Medulla oblongata (tissue), 1 donor: ENCODE measurements at regions not wholly inside any gene's neighbourhood (a gene's known extent, or its start where the extent isn't known, plus 50 kb on each side); places are given as distances from the start of the nearest gene placed in this dataset.
"Not testable (repeated sequence)": the region's sequence is repeated elsewhere in the genome, so short reads cannot be mapped to it uniquely, and the experiment has no call there.

Source experiments
- DNase-seq: peaks from one replicate; pipeline ENCODE4 v3.0.0-alpha.2; 2015; ENCODE audit errors: extremely low spot score

GRCh38 chr20:22071841-22072240 lies 366.4 kb downstream of the PAX1 start:
- DNase-seq, result no peak

DNA sequence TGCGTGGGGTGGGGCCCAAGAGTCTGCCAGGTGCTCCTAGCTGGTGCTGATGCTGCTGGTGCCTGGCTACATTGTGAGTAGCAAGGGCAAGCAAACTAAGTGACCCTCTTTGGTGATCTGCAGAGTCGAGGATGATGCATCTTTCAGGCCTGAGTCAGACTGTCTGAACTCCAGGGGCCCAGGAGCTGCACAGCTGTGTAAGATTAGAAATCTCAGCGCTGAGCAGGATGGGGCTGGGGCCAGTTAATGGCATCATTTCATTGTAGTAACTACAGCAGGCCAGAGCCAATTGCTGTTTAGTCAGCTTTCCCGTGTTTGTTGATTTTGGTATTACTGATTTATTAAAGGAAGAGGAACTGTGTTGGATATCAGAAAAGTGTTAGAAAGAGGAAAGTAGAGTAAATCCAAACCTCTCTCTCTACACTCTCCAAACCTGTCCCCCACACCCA lies 365.2 kb downstream of the PAX1 start:
- no peak for DNase-seq

DNA sequence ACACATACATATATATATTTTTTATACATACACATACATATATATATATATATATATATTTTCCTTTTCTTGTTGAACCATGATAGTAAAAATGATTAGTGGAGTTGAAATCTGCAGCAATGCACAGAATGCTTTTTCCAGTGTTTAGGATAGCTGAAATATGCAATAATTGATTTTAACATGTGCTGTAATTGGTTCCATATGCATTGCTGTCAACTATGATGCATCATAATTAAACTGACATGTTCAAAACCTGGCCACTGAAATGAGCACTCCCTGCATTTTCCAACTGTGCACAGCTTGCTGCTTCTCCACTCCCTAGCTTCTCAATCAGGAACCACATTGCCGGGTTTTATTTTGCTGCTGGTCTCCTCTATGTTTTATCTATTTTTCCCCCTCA lies 358.3 kb downstream of the PAX1 start:
- DNase-seq, result no peak

DNA sequence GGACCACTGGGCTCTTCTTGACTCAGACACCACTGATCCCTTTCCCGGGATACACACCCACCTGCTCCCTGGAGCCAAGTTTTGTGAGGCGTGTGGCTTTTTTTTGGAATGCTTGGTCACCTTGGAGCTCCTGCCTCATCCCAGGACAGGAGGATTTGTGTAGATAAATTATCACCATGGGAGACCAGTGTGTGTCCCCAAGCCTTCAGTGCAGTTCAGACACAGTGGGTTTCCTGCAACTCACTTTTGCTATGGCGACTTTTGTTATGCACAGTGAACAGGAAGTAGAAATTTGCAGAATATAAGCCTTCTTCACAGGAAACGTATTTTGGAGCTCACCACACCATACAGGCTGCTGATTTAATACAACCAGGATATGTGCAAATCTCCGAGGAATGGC lies 357.4 kb downstream of the PAX1 start:
- no peak for DNase-seq

DNA sequence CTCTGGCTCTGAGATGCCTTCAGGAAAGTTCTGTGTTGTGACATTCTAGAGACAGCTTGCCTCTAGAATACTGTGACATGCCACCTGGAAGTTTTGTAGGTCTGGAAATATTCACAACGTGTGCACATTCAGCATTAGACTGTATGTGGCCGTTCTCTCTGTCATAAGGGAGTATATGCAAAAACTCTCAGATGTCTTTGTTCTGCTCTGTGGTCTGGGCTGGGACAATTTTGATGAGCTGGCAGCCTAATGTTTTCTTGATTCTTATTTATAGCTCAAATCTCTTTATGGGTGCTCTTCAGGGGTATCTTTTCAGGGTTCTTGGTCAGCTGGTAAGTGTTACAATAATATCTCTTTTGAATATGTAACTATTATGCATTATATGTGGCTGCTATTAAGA lies 355.1 kb downstream of the PAX1 start:
- no peak for DNase-seq

- no peak for DNase-seq
These were observed 353.3 kb downstream of the PAX1 start for GRCh38 chr20:22058746-22059145.

DNA sequence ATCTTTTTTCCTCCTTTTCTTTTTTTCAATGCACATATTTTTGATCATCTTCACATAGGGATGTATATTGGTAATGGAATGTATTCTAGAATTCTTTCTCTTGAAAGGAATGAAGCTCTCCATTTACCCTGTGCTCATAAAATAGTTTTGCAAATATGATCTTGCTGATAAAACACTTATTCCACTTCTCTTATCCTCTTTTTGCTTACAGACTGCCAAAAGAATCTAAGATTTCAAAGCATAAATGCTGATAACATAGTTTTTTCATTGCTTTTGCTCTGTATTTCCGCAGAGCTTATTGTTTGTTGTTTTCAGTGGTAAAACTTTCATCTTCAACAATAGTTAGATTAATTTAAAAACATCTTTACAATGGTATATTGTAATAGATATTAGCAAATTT lies 350.5 kb downstream of the PAX1 start:
- no peak for DNase-seq

- no peak for DNase-seq
These were observed 346.7 kb downstream of the PAX1 start for GRCh38 chr20:22052025-22052650.

DNA sequence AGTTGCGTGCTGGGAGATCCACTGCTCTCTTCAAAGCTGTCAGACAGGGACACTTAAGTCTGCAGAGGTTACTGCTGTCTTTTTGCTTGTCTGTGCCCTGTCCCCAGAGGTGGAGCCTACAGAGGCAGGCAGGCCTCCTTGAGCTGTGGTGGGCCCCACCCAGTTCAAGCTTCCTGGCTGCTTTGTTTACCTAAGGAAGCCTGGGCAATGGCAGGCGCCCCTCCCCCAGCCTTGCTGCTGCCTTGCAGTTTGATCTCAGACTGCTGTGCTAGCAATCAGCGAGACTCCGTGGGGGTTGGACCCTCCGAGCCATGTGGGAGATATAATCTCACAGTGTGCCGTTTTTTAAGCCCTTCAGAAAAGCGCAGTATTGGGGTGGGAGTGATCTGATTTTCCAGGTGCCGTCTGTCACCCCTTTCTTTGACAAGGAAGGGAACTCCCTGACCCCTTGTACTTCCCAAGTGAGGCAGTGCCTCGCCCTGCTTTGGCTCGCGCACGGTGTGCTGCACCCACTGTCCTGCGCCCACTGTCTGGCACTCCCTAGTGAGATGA lies 340.6 kb downstream of the PAX1 start:
- not testable (repeated sequence) for DNase-seq

GRCh38 chr20:22027423-22027822 lies 322.0 kb downstream of the PAX1 start:
- no peak for DNase-seq

- DNase-seq, result no peak
These were observed 314.7 kb downstream of the PAX1 start for GRCh38 chr20:22020201-22020600.

- DNase-seq, result no peak
These were observed 303.0 kb downstream of the PAX1 start for GRCh38 chr20:22008456-22008855.

DNA sequence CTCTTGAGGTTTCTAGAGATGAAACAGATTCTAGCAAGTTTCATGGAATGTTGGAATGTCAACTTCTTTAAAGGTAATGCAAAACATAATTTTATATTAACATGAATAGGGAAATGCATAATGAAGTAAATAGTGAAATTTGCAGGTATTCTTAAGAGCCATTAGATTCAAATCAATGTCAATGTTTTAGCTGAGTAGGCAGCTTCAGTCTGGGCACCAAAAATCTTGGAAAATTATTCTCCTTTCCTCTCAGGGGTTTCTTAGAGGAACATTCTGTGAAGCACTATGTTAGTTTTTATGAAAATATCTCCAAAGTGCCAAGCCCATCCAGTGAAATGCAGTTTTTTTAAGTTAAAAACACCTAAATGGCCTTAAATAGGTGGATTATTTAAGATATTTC lies 300.8 kb downstream of the PAX1 start:
- no peak for DNase-seq

DNA sequence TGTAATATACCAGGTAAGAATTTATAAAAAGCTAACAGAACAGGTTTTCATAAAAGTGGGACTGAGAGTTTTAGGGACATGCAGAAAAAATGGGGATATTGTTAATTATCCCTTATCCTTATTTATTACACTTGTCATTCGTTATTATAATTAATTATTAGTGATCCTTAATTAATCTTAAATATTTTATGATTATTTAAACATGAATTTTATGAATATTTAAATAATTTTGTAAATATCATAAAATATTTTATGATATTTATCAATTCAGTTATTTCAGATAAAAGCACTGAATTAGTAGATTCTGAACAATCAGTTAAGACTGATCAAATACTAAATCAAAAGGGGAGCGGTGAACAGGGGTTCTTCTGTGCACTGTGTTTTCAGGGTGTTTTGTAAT lies 300.1 kb downstream of the PAX1 start:
- no peak for DNase-seq

DNA sequence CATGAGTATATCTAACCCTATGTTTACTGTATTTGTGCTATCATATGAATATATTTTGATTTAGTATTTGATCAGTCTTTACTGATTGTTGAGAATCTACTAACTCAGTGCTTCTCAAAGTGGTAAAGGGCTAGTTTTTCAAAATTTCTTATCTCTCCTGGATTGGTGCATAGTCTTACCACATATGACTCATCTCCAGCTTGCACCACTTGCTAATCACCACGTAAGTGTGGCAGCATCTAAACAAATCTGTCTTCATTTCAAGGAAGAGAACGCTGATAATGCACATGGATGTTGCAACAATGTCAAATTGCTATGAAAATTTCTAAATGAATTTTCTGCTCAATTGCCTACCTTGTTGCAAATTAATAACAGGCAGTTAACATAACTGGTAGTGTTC lies 299.5 kb downstream of the PAX1 start:
- no peak for DNase-seq

GRCh38 chr20:22003680-22004079 lies 298.2 kb downstream of the PAX1 start:
- no peak for DNase-seq

DNA sequence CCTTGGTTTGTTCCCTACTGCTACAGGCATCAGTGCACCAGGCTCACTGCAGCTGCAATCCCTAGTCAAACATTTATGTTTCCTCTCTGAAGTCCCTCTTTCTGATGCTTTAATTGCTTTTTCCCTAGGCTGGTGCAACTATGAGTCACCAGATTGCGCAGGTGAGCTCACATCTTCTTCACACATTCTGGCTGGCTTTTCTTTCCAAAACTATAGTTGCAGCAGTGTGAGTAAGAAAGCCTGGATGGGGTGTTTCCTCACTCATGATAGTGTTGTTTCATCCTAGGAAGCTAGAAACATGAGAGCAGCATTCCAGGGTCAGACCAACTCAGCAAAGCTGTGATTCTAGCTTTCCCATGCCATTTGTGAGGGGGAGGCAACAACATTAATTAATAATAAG lies 296.4 kb downstream of the PAX1 start:
- no peak for DNase-seq

DNA sequence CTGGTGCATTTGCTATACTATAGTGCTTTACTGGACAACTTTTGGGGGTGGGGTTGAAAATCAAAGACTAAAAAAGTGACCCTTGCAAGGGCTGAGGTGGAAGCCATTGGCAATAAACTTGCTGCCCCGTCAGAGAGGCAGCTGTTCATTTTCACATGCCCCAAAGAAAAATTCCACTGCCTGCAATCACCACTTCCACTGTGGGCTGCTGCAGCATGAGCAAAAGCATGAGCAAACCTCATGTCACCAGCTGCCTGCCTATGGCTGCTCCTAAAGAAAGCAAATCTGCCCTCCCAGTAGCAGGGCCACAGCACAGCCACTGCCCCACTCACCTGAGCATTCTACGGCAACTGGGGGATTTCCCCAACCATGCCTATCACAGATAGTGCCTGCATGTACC lies 290.0 kb downstream of the PAX1 start:
- DNase-seq, result no peak

DNA sequence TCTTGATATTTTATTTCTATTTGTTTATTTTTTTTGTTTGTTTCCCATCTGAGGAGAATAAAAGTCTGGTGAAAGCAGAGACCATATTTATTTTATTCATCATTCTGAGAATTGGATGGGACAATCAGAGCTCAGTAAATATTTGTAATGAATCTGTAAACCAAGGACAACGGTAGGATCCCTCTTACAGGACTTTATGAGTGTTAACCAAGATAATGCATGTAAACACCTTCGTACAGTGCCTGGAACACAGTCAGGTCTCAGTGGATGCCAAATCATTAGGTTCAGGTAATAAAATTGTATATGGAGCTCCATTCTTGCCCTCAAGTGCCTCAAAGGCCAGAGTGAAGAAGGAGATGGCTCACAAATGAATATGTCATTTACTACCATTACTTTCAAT lies 288.7 kb downstream of the PAX1 start:
- no peak for DNase-seq

- no peak for DNase-seq
These were observed 277.1 kb downstream of the PAX1 start for GRCh38 chr20:21982559-21982958.

DNA sequence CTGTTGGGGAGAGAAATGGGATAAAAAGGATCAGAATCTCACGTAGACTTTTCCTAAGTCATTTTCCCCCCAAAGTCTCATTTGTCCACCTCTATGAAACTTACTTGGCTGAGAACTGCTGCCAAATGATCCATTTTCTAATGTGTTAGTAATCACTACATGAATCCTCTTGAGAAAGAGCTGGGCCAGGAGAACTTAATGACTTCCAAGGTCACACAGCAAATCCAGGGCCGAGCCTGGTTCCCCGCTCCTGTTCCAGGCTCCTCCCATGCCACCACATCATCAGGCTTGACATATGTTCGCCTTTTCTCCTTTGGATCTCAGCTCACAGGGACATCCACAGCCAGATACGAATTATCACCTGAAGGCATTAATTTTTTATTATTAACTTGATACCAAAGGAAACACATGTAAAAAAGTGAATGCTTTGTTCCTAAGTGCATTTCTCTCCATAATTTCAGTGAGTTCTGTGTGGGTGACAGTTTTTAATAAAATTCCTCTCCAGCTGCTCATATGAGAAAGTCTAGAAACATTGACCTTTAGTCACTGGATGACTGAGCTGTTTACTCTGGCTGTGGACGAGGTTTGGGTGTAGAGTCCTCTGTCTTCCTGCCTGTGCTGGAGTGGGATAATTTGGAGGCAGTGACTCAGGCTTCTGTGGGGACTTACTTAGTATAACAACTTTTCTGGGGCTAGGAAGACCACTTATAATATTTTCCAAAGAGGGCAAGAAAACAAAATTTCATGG lies 276.3 kb downstream of the PAX1 start:
- peak; percentile 3 for DNase-seq

- no peak for DNase-seq
These were observed 275.7 kb downstream of the PAX1 start for GRCh38 chr20:21981179-21981578.

- no peak for DNase-seq
These were observed 266.0 kb downstream of the PAX1 start for GRCh38 chr20:21971436-21971835.
